ENCODE measurements at regions not wholly inside any gene's neighbourhood (a gene's known extent, or its start where the extent isn't known, plus 50 kb on each side); places are given as distances from the start of the nearest gene placed in this dataset.

GRCh38 chr5:2461701-2462691 is 289.5 kb downstream of the IRX2 start:
- 90% methylated on average over 23 of the region's 23 CpGs; no CpG with 5 or more reads in 1 of the 2 experiments for WGBS, 2 experiments (ENCODE audit: extremely low coverage in 1 of 2, insufficient coverage in 1 of 2, insufficient read length in 1 of 2, insufficient replicate concordance in 2 of 2, low coverage in 1 of 2, low lambda C conversion rate in 2 of 2, missing lambda C conversion rate in 1 of 2)
- H2AFZ ChIP-seq (ENCODE audit: low read length): no peak overlapping the region
- H3K27ac ChIP-seq (ENCODE audit: low read depth, low read length): no peak overlapping the region
- H2BK20ac ChIP-seq (ENCODE audit: low read length): no peak overlapping the region
- no peak overlapping the region for H3K23ac ChIP-seq (ENCODE audit: insufficient read length)
- no peak for FAIRE-seq
- no peak overlapping the region for H3K56ac ChIP-seq (replicated peaks; ENCODE audit: insufficient read length, low read depth, low read length)
- no peaks in the 10 kb centered on the region for H3K36me3 ChIP-seq (ENCODE audit: control insufficient read depth in 2 of 4, insufficient read depth in 4 of 4, low read length in 3 of 4)
- no peaks in the 10 kb centered on the region for H3K23me2 ChIP-seq (ENCODE audit: low read depth, low read length)
- H3K9ac ChIP-seq (replicated peaks in 1 of 4; ENCODE audit: extremely low read depth in 1 of 4, low read depth in 3 of 4, low read length in 3 of 4): no peak overlapping the region
- no peak overlapping the region for H3K18ac ChIP-seq (ENCODE audit: extremely low read depth, low read length)
- no peak overlapping the region for H3K4me3 ChIP-seq (ENCODE audit: extremely low read depth in 1 of 4, insufficient read depth in 2 of 4, low read depth in 3 of 4, low read length in 4 of 4)
- H3K4me1 ChIP-seq (replicated peaks in 1 of 4; ENCODE audit: control insufficient read depth in 3 of 4, insufficient read depth in 4 of 4, low read length in 3 of 4): no peaks in the 10 kb centered on the region; a peak in 1 of 7 replicates
- H3K14ac ChIP-seq (ENCODE audit: insufficient read length): no peak overlapping the region
- no peak overlapping the region for H2BK15ac ChIP-seq (ENCODE audit: low read length)
- TF ChIP-seq BRCA1 (IDR thresholded peaks at IDR 0.05; ENCODE audit: low read depth, low read length): no peak
- TF ChIP-seq, protein P1, sequence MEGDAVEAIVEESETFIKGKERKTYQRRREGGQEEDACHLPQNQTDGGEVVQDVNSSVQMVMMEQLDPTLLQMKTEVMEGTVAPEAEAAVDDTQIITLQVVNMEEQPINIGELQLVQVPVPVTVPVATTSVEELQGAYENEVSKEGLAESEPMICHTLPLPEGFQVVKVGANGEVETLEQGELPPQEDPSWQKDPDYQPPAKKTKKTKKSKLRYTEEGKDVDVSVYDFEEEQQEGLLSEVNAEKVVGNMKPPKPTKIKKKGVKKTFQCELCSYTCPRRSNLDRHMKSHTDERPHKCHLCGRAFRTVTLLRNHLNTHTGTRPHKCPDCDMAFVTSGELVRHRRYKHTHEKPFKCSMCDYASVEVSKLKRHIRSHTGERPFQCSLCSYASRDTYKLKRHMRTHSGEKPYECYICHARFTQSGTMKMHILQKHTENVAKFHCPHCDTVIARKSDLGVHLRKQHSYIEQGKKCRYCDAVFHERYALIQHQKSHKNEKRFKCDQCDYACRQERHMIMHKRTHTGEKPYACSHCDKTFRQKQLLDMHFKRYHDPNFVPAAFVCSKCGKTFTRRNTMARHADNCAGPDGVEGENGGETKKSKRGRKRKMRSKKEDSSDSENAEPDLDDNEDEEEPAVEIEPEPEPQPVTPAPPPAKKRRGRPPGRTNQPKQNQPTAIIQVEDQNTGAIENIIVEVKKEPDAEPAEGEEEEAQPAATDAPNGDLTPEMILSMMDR (IDR thresholded peaks at IDR 0.05; ENCODE audit: control extremely low read depth in 1 of 3, insufficient read depth in 1 of 3, low read depth in 1 of 3, low read length in 3 of 3): no peak
- CTCF ChIA-PET (ENCODE audit: partially characterized antibody): interaction anchor here (1.0 to 1.1 kb wide), 2 partner anchors 14 to 45 kb away, joined by 3 to 5 read pairs; no protein-coding TSS in a partner anchor
- no peak overlapping the region for H2AK5ac ChIP-seq (ENCODE audit: low read depth, low read length)
- no peak overlapping the region for H2BK5ac ChIP-seq (ENCODE audit: low read depth, low read length)
- H3K79me1 ChIP-seq (ENCODE audit: low read depth, low read length): no peaks in the 10 kb centered on the region
- H3K79me2 ChIP-seq (ENCODE audit: control insufficient read depth in 1 of 2, insufficient read depth in 2 of 2, low read length in 2 of 2): no peaks in the 10 kb centered on the region
- H3K9me3 ChIP-seq (ENCODE audit: insufficient read depth in 2 of 2, low read depth in 1 of 2, low read length in 1 of 2): no peaks in the 10 kb centered on the region
- no peak for DNase-seq (ENCODE audit: low read depth in 1 of 2, low spot score in 2 of 2)
- peaks cover 0 to 3% of the 10 kb centered on the region in 2 experiments for H4K20me1 ChIP-seq (replicated peaks in 1 of 2; ENCODE audit: control insufficient read depth in 1 of 2, insufficient read depth in 2 of 2, low read length in 2 of 2)
- H3K4me2 ChIP-seq (ENCODE audit: insufficient read depth in 1 of 2, low read depth in 2 of 2, low read length in 2 of 2): no peak overlapping the region
- H3K27me3 ChIP-seq (replicated peaks in 1 of 4; ENCODE audit: control insufficient read depth in 3 of 4, extremely low read depth in 1 of 4, insufficient read depth in 3 of 4, low read length in 3 of 4): no peaks in the 10 kb centered on the region
- no peak overlapping the region for H4K8ac ChIP-seq (ENCODE audit: extremely low read depth, insufficient read depth, low read length)
- H4K5ac ChIP-seq (ENCODE audit: insufficient read length, low read depth, low read length): no peak overlapping the region
- no peak overlapping the region for H2BK120ac ChIP-seq (replicated peaks; ENCODE audit: low read depth, low read length)
- no peak overlapping the region for H2BK12ac ChIP-seq (ENCODE audit: low read depth, low read length)
- POLR2A ChIA-PET (ENCODE audit: partially characterized antibody): no interaction called here
- no peak overlapping the region for H3K4ac ChIP-seq (replicated peaks; ENCODE audit: insufficient read length, low read depth, low read length)
- H4K91ac ChIP-seq (replicated peaks; ENCODE audit: insufficient read length, low read length): no peak overlapping the region

Measured in H1 (cell line).